ENCODE measurements at regions not wholly inside any gene's neighbourhood (a gene's known extent, or its start where the extent isn't known, plus 50 kb on each side); places are given as distances from the start of the nearest gene placed in this dataset.

DNA sequence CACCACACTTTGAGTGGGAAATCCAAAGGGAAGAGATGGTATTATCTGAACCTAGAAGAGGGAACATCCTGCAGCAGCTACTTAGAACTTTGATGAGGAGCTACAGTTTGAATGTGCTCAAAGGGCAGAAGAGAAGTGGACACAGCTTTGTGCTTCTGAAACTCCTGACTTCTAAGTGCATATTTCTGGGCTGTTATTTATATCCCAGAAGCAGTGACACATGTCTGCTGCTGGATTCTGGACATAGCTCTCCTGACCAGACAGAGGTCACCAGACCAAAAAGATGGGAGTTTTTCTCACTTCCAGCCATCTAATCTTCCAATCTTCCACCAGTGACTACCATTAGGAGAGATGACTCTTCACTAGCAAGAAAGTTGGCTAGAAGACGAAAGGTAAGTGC lies 153.9 kb downstream of the FSIP2 start:
- TF ChIP-seq CTCF (IDR thresholded peaks at IDR 0.05), result no peak
- TF ChIP-seq POLR2A (IDR thresholded peaks at IDR 0.05), result no peak
